Endothelial cell of umbilical vein (primary cell): ENCODE measurements at regions not wholly inside any gene's neighbourhood (a gene's known extent, or its start where the extent isn't known, plus 50 kb on each side); places are given as distances from the start of the nearest gene placed in this dataset.

Source experiments
- BruUV-seq: library from RNA; stranded (reverse); fragments of 400-500 nt; replicated peaks from 2 replicates; lab custom pipeline; 2021; lab: Mats Ljungman, UMichigan
- CTCF ChIA-PET: fragments of 300-600, 350-600 bp; sonication (Branson Sonifier 250); formaldehyde crosslinking; loops from one replicate; lab custom pipeline; 2021; ENCODE audit warnings: antibody characterized with exemption, inconsistent platforms; lab: Charles Lee
- POLR2A ChIA-PET: fragments of 300-600, 350-600 bp; sonication (Branson Sonifier 250); formaldehyde crosslinking; loops from one replicate; lab custom pipeline; 2021; ENCODE audit warnings: antibody characterized with exemption, inconsistent platforms; lab: Charles Lee
- DNase-seq: peaks from one replicate; pipeline ENCODE4 v3.0.0-alpha.2; 2011; ENCODE audit warnings: low read depth, low spot score
- FAIRE-seq: peaks from 2 replicates; lab custom pipeline; 2011; peaks lifted over from hg19 to GRCh38; lab: Jason Lieb, UNC
- H2AFZ ChIP-seq: 2 replicates; pipeline ENCODE4 v1.6.0; 2012; ENCODE audit warnings: low read depth, low read length, control low read depth, inconsistent platforms
- H3K27ac ChIP-seq: 2 replicates; pipeline ENCODE4 v1.5.1; 2011; ENCODE audit warnings: low read depth, mild to moderate bottlenecking, control low read depth, low read length, moderate library complexity; ENCODE audit not compliant: insufficient read depth
- H3K27me3 ChIP-seq, 2 experiments: 2 replicates each; pipeline versions ENCODE4 v1.6.0 to v1.6.1; 2011; ENCODE audit warnings: low read length in 2 of 2, mixed read lengths in 1 of 2; ENCODE audit not compliant: control insufficient read depth in 2 of 2, insufficient read depth in 2 of 2
- H3K36me3 ChIP-seq, 2 experiments: 2 replicates in 1 of 2; 3 replicates in 1 of 2; pipeline ENCODE4 v1.5.1; 2011; ENCODE audit warnings: low read length in 2 of 2, mild to moderate bottlenecking in 1 of 2, moderate library complexity in 1 of 2; ENCODE audit not compliant: control insufficient read depth in 2 of 2, insufficient read depth in 2 of 2; ENCODE audit errors: extremely low read depth in 1 of 2
- H3K4me1 ChIP-seq: 3 replicates; pipeline ENCODE4 v1.5.1; 2011; ENCODE audit warnings: mild to moderate bottlenecking, low read length; ENCODE audit not compliant: control insufficient read depth, insufficient read depth; ENCODE audit errors: extremely low read depth
- H3K4me2 ChIP-seq: 2 replicates; pipeline ENCODE4 v1.6.1; 2011; ENCODE audit warnings: low read length, control low read depth, mixed read lengths; ENCODE audit not compliant: insufficient read depth
- H3K4me3 ChIP-seq, 3 experiments: fragments of 200-600 bp in 1 of 3; sonication (generic), shearing (Covaris generic) in 1 of 3; replicated peaks in 1 of 3; 2 replicates each; pipeline ENCODE4 v1.5.1; 2011 to 2016; ENCODE audit warnings: control low read depth in 3 of 3, low read length in 3 of 3, mild to moderate bottlenecking in 2 of 3, inconsistent platforms in 1 of 3, low read depth in 1 of 3, moderate library complexity in 1 of 3; ENCODE audit not compliant: insufficient read depth in 1 of 3
- H3K79me2 ChIP-seq: 2 replicates; pipeline ENCODE4 v1.6.0; 2012; ENCODE audit warnings: low read length, inconsistent platforms; ENCODE audit not compliant: control insufficient read depth, insufficient read depth
- H3K9ac ChIP-seq: replicated peaks from 2 replicates; pipeline ENCODE3; 2011; ENCODE audit warnings: low read length, control low read depth; ENCODE audit not compliant: insufficient read depth; ENCODE audit errors: extremely low read depth
- H3K9me1 ChIP-seq: replicated peaks from 3 replicates; pipeline ENCODE4 v1.6.0; 2011; ENCODE audit warnings: mild to moderate bottlenecking, low read length; ENCODE audit not compliant: control insufficient read depth, insufficient read depth; ENCODE audit errors: extremely low read depth
- H3K9me3 ChIP-seq: replicated peaks from 2 replicates; pipeline ENCODE4 v1.5.1; 2012; ENCODE audit warnings: low read length, inconsistent platforms; ENCODE audit not compliant: control insufficient read depth, insufficient read depth
- H4K20me1 ChIP-seq: replicated peaks from 2 replicates; pipeline ENCODE3; 2011; ENCODE audit warnings: mild to moderate bottlenecking, low read length; ENCODE audit not compliant: control insufficient read depth, insufficient read depth; ENCODE audit errors: extremely low read depth
- CTCF ChIP-seq, 2 donors: IDR thresholded peaks; 1 replicate in 1 of 2; 2 replicates in 1 of 2; pipeline ENCODE4 v1.5.1; 2011; ENCODE audit warnings: low read length in 2 of 2, mild to moderate bottlenecking in 2 of 2, moderate library complexity in 2 of 2, control low read depth in 1 of 2, inconsistent platforms in 1 of 2, low read depth in 1 of 2; ENCODE audit not compliant: insufficient read depth in 1 of 2; ENCODE audit errors: extremely low read depth in 1 of 2
- FOS ChIP-seq: IDR thresholded peaks from 2 replicates; pipeline ENCODE4 v1.6.1; 2011; ENCODE audit warnings: mild to moderate bottlenecking, low read length, moderate library complexity, borderline replicate concordance; ENCODE audit not compliant: insufficient read depth
- GATA2 ChIP-seq: IDR thresholded peaks from 2 replicates; pipeline ENCODE4 v1.7.0; 2011; ENCODE audit warnings: low read depth, mild to moderate bottlenecking, moderate library complexity, mixed read lengths, low read length; ENCODE audit not compliant: insufficient read length, insufficient read depth
- JUN ChIP-seq: IDR thresholded peaks from 2 replicates; pipeline ENCODE4 v1.6.1; 2011; ENCODE audit warnings: borderline replicate concordance, low read depth; ENCODE audit not compliant: insufficient read length, insufficient read depth
- MYC ChIP-seq: IDR thresholded peaks from one replicate; pipeline ENCODE4 v1.6.1; 2011; ENCODE audit warnings: mild to moderate bottlenecking, low read depth, low read length
- POLR2A ChIP-seq: IDR thresholded peaks from 2 replicates; pipeline ENCODE4 v1.6.1; 2012; ENCODE audit warnings: low read depth, mild to moderate bottlenecking, control low read depth, low read length
- POLR2AphosphoS5 ChIP-seq: IDR thresholded peaks from 2 replicates; pipeline ENCODE4 v1.6.1; 2012; ENCODE audit warnings: low read depth, mild to moderate bottlenecking, control low read depth, low read length, moderate library complexity; ENCODE audit not compliant: insufficient read depth
- dilution Hi-C: fragments of 300-500 bp; cut with MboI; formaldehyde crosslinking; loops from one replicate; pipeline ENCODE4 v1.15.0; 2019; ENCODE audit warnings: low sequenced_read_pairs; ENCODE audit not compliant: extremely low pct_ligation_motif_present
- intact Hi-C: fragments of 100-400 bp; cut with micrococcal nuclease; formaldehyde crosslinking; loops from one replicate; pipeline ENCODE4 v1.10.0; 2022
- TF ChIP-seq, protein P1 (sequence below): IDR thresholded peaks from 2 replicates; pipeline ENCODE4 v1.6.1; 2011; ENCODE audit not compliant: insufficient read depth, insufficient read length

DNA sequence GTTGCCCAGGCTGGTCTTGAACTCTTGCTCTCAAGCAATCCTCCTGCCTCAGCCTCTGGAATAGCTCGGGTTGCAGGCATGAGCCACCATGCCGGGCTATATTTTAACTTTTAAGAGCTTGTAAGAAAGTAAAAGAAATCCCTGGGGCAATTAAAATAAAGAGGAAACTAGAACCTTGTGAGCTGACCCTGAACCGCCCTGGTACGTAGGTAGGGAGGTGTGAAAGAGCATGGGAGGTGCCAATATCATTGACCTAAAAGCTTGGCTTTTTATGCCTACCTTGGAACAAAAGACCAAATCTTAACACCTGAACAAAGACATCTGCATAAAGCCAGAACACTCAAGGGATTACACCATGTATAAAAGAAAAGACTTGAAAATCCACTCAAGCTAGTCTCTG, 595.1 kb downstream of the SOX6 start:
- no peak for FAIRE-seq
- H3K9me3 ChIP-seq = no peaks in the 10 kb centered on the region
- H3K4me3 ChIP-seq = no peak overlapping the region
- DNase-seq = no peak
- H3K36me3 ChIP-seq = no peaks in the 10 kb centered on the region
- no peaks in the 10 kb centered on the region for H3K4me1 ChIP-seq
- no peak overlapping the region for H3K4me2 ChIP-seq
- no peak overlapping the region for H2AFZ ChIP-seq
- H3K9ac ChIP-seq = no peak overlapping the region
- no TSS peak for BruUV-seq
- dilution Hi-C loops = no loop called here
- intact Hi-C loops = no loop called here
- H3K27ac ChIP-seq = no peak overlapping the region
- no peaks in the 10 kb centered on the region for H4K20me1 ChIP-seq
- H3K9me1 ChIP-seq = no peaks in the 10 kb centered on the region
- POLR2A ChIA-PET = no interaction called here
- H3K27me3 ChIP-seq = peaks cover 0 to 1% of the 10 kb centered on the region in 2 experiments
- CTCF ChIA-PET = interaction anchor here (0.6 to 1.4 kb wide), 4 partner anchors 13 to 124 kb away, joined by 3 to 5 read pairs (median 4); no protein-coding TSS in a partner anchor
- no peaks in the 10 kb centered on the region for H3K79me2 ChIP-seq
- TF ChIP-seq, protein P1, sequence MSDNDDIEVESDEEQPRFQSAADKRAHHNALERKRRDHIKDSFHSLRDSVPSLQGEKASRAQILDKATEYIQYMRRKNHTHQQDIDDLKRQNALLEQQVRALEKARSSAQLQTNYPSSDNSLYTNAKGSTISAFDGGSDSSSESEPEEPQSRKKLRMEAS = no peak
- TF ChIP-seq FOS (no peak), CTCF (IDR thresholded peaks at IDR 0.05; ENCODE audit: extremely low read depth in 1 of 2, insufficient read depth in 1 of 2, low read depth in 1 of 2, low read length in 2 of 2) (no peak), POLR2A (no peak), POLR2AphosphoS5 (no peak), GATA2 (no peak), JUN (no peak), MYC (no peak)
